ENCODE measurements at regions not wholly inside any gene's neighbourhood (a gene's known extent, or its start where the extent isn't known, plus 50 kb on each side); places are given as distances from the start of the nearest gene placed in this dataset.

DNA sequence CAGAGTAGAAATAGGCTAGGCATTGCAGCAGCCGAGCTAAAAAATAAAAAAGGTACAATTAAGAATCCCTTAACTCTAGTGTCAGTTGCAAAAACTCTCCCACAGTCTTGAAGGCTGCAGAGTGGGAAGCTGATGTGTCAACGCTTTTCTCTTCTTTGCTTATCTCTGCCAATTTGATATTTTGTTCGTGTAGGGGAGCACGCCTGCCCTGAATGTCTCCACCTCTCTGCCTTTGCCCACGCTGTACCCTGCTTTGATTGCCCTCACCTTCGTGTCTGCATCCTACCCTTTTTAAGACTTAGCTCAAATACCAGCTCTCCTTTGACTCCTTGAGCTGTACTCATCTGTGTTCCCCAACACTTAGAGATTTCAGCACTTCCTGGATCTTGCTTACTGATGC, 155.4 kb upstream of the CADPS start:
- CTCF ChIA-PET: no interaction called here
- Histone ChIP-seq H3K9ac (ENCODE audit: low read length) (no peak overlapping the region), H3K79me2 (ENCODE audit: insufficient read depth, low read length) (no peaks in the 10 kb centered on the region), H3K9me3 (ENCODE audit: control insufficient read depth in 1 of 2, insufficient read depth in 1 of 2, low read depth in 1 of 2, low read length in 2 of 2) (no peaks in the 10 kb centered on the region), H3K36me3 (ENCODE audit: control insufficient read depth in 1 of 2, insufficient read depth in 2 of 2, low read length in 2 of 2) (no peaks in the 10 kb centered on the region), H3K9me2 (ENCODE audit: insufficient read depth) (no peaks in the 10 kb centered on the region), H3K4me2 (ENCODE audit: low read length) (no peak overlapping the region), H3K4me3 (replicated peaks in 1 of 2; ENCODE audit: low read depth in 1 of 2, low read length in 2 of 2) (no peak overlapping the region), H3K27ac (ENCODE audit: low read depth, low read length) (no peak overlapping the region), H3K27me3 (ENCODE audit: insufficient read depth, low read length) (peaks cover 4% of the 10 kb centered on the region; the same call in 1 of the 2 replicates), H3K4me1 (ENCODE audit: control insufficient read depth in 1 of 2, insufficient read depth in 2 of 2, low read length in 2 of 2) (no peaks in the 10 kb centered on the region), H2AFZ (ENCODE audit: low read depth, low read length, poor library complexity, severe bottlenecking) (no peak overlapping the region), H4K20me1 (ENCODE audit: insufficient read depth) (no peaks in the 10 kb centered on the region)
- POLR2A ChIA-PET: no interaction called here
- RAD21 ChIA-PET (ENCODE audit: low non-redundant PET in 1 of 2, low total read pairs in 2 of 2, uncharacterized antibody in 2 of 2, unreplicated experiment in 2 of 2): no interaction called here
- BruUV-seq (replicated peaks): no TSS peak
- TF ChIP-seq, protein P1, sequence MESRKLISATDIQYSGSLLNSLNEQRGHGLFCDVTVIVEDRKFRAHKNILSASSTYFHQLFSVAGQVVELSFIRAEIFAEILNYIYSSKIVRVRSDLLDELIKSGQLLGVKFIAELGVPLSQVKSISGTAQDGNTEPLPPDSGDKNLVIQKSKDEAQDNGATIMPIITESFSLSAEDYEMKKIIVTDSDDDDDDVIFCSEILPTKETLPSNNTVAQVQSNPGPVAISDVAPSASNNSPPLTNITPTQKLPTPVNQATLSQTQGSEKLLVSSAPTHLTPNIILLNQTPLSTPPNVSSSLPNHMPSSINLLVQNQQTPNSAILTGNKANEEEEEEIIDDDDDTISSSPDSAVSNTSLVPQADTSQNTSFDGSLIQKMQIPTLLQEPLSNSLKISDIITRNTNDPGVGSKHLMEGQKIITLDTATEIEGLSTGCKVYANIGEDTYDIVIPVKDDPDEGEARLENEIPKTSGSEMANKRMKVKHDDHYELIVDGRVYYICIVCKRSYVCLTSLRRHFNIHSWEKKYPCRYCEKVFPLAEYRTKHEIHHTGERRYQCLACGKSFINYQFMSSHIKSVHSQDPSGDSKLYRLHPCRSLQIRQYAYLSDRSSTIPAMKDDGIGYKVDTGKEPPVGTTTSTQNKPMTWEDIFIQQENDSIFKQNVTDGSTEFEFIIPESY (IDR thresholded peaks at IDR 0.05; ENCODE audit: extremely low read depth, insufficient replicate concordance, low read length): no peak
- TF ChIP-seq CBX3 (IDR thresholded peaks at IDR 0.05; ENCODE audit: low read depth) (no peak), ZFX (IDR thresholded peaks at IDR 0.05) (no peak)
- ATAC-seq: no peak
- DNase-seq (ENCODE audit: low read depth, low spot score): no peak
- intact Hi-C loops (cut with micrococcal nuclease): no loop called here

DNA sequence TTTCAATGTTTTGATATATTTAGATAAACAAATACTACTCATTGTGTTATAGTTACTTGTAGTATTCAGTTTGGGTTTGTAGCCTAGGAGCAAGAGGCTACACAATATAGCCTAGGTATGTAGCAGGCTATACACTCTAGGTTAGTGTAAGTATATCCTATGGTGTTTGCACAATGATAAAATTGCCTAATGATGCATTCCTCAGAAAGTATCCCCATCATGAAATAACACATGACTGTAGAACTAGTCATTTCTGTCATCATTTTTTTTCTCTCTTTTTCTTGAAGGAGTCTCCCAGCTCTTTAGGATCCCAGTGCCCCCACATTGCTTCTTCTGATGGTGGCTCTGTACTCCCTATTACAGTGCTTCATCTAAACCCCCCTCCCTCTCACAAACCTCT, 157.7 kb upstream of the CADPS start:
- CTCF ChIA-PET: no interaction called here
- Histone ChIP-seq H3K9me2 (ENCODE audit: insufficient read depth) (no peaks in the 10 kb centered on the region), H3K27me3 (ENCODE audit: insufficient read depth, low read length) (peaks cover 4% of the 10 kb centered on the region; the same call in 1 of the 2 replicates), H3K4me2 (ENCODE audit: low read length) (no peak overlapping the region), H3K79me2 (ENCODE audit: insufficient read depth, low read length) (no peaks in the 10 kb centered on the region), H3K4me3 (replicated peaks in 1 of 2; ENCODE audit: low read depth in 1 of 2, low read length in 2 of 2) (no peak overlapping the region), H3K9ac (ENCODE audit: low read length) (no peak overlapping the region), H2AFZ (ENCODE audit: low read depth, low read length, poor library complexity, severe bottlenecking) (no peak overlapping the region), H3K36me3 (ENCODE audit: control insufficient read depth in 1 of 2, insufficient read depth in 2 of 2, low read length in 2 of 2) (no peaks in the 10 kb centered on the region), H4K20me1 (ENCODE audit: insufficient read depth) (no peaks in the 10 kb centered on the region), H3K4me1 (ENCODE audit: control insufficient read depth in 1 of 2, insufficient read depth in 2 of 2, low read length in 2 of 2) (no peaks in the 10 kb centered on the region), H3K9me3 (ENCODE audit: control insufficient read depth in 1 of 2, insufficient read depth in 1 of 2, low read depth in 1 of 2, low read length in 2 of 2) (no peaks in the 10 kb centered on the region), H3K27ac (ENCODE audit: low read depth, low read length) (no peak overlapping the region)
- BruUV-seq (replicated peaks): no TSS peak
- TF ChIP-seq TCF7L2 (IDR thresholded peaks at IDR 0.05; ENCODE audit: borderline replicate concordance, extremely low read depth, insufficient read depth, insufficient read length) (no peak), CBX3 (IDR thresholded peaks at IDR 0.05; ENCODE audit: low read depth) (no peak), SP1 (IDR thresholded peaks at IDR 0.05; ENCODE audit: low read depth) (no peak), CEBPB (IDR thresholded peaks at IDR 0.05; ENCODE audit: low read depth) (no peak), YY1 (IDR thresholded peaks at IDR 0.05; ENCODE audit: extremely low read depth, insufficient replicate concordance, low read depth, low read length) (no peak), SRF (IDR thresholded peaks at IDR 0.05; ENCODE audit: low read depth) (no peak), RAD21 (IDR thresholded peaks at IDR 0.05; ENCODE audit: low read depth) (no peak), SIN3A (IDR thresholded peaks at IDR 0.05; ENCODE audit: low read depth) (no peak), JUND (IDR thresholded peaks at IDR 0.05) (no peak)
- TF ChIP-seq, protein P2, sequence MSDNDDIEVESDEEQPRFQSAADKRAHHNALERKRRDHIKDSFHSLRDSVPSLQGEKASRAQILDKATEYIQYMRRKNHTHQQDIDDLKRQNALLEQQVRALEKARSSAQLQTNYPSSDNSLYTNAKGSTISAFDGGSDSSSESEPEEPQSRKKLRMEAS (IDR thresholded peaks at IDR 0.05): no peak
- POLR2A ChIA-PET: no interaction called here
- ATAC-seq (no peak), DNase-seq (ENCODE audit: low read depth, low spot score) (no peak)
- RAD21 ChIA-PET (ENCODE audit: low non-redundant PET in 1 of 2, low total read pairs in 2 of 2, uncharacterized antibody in 2 of 2, unreplicated experiment in 2 of 2): no interaction called here
- intact Hi-C loops (cut with micrococcal nuclease): no loop called here
